ENCODE measurements at regions not wholly inside any gene's neighbourhood (a gene's known extent, or its start where the extent isn't known, plus 50 kb on each side); places are given as distances from the start of the nearest gene placed in this dataset.
A peak's percentile ranks its signal among the peaks of the same experiment; 100 is the strongest.

DNA sequence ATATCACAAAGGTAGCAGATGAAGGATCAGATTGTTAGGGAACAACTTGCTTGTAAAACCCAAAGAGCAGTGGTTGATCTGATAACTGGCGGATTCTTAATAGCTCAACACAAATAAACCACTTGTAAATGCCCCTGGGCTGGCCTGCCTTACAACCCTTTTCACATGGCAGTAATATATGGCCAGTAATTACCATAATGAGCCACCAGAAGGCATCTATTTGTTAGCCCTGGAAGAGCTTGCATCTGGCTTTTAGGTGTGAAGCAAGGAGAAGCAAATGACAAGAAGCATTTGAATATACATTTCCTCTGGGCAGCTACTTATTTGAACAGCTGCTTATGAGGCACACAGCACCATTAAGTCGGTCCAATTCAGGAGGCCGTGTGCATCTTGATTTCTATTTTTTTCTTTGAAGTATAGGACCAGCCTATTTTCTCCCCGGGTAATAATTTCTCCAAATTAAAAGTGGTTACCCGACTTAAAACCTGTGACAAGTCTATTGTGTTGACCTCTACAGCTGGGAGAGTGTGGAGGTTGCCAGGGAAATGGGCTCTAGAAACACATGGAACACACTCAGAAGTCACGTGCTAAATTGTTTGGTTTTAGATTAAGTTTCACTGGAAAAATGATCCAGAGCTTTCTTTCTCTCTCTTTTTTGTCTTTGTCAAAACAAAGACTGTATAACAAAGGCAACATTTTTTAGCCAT, 113.4 kb downstream of the SEM1 start:
- Histone ChIP-seq H2AFZ (ENCODE audit: control insufficient read depth, low read depth, low read length) (no peak overlapping the region), H3K36me3 (ENCODE audit: control insufficient read depth in 2 of 2, insufficient read depth in 2 of 2, low read length in 1 of 2) (no peaks in the 10 kb centered on the region), H3K27me3 (replicated peaks in 1 of 2; ENCODE audit: control insufficient read depth in 2 of 2, insufficient read depth in 2 of 2, low read length in 1 of 2) (no peaks in the 10 kb centered on the region), H3K4me1 (ENCODE audit: control insufficient read depth, insufficient read depth, low read length) (no peaks in the 10 kb centered on the region), H4K20me1 (ENCODE audit: control insufficient read depth, insufficient read depth) (no peaks in the 10 kb centered on the region), H3K4me2 (ENCODE audit: control insufficient read depth, insufficient read depth) (no peak overlapping the region), H3K27ac (ENCODE audit: control insufficient read depth, insufficient read depth) (no peak overlapping the region), H3K9ac (ENCODE audit: control insufficient read depth, insufficient read depth, low read length) (no peak overlapping the region), H3K79me2 (ENCODE audit: control insufficient read depth, insufficient read depth, low read length) (no peaks in the 10 kb centered on the region), H3K9me3 (replicated peaks; ENCODE audit: control insufficient read depth, insufficient read depth, low read length) (no peaks in the 10 kb centered on the region), H3K4me3 (no peak overlapping the region)
- no peak for FAIRE-seq
- WGBS (ENCODE audit: insufficient coverage, insufficient replicate concordance, low lambda C conversion rate, missing lambda C conversion rate): 0% methylated on average over 6 of the region's 6 CpGs
- no peak for DNase-seq (ENCODE audit: low read depth, low spot score)
- ChIA-PET POLR2A (no interaction called here), SMC1A (ENCODE audit: uncharacterized antibody, unreplicated experiment) (interaction anchor here (1.5 kb wide), 1 partner anchor 14 kb away, joined by 3 read pairs; no protein-coding TSS in a partner anchor), RAD21 (ENCODE audit: unreplicated experiment) (interaction anchor here (0.9 kb wide), 1 partner anchor 431 kb away, joined by 3 read pairs; no protein-coding TSS in a partner anchor), CTCF (interaction anchor here (1.5 kb wide), 1 partner anchor 9 kb away, joined by 3 read pairs; no protein-coding TSS in a partner anchor)
- no TSS peak for BruUV-seq (replicated peaks)
- intact Hi-C loops (cut with micrococcal nuclease; ENCODE audit: unreplicated experiment) (loop anchor here (10.0 kb wide), 1 partner anchor 681 kb away; no protein-coding TSS in a partner anchor), in situ Hi-C loops (cut with MboI) (no loop called here)
- TF ChIP-seq SMC3 (IDR thresholded peaks at IDR 0.05; ENCODE audit: borderline replicate concordance, low read length): peak; percentile 22; the same call in 1 of the 2 replicates
- TF ChIP-seq, protein P1, sequence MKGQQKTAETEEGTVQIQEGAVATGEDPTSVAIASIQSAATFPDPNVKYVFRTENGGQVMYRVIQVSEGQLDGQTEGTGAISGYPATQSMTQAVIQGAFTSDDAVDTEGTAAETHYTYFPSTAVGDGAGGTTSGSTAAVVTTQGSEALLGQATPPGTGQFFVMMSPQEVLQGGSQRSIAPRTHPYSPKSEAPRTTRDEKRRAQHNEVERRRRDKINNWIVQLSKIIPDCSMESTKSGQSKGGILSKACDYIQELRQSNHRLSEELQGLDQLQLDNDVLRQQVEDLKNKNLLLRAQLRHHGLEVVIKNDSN (IDR thresholded peaks at IDR 0.05; ENCODE audit: borderline replicate concordance, extremely low read length, insufficient read depth, low read depth, low read length): no peak
- TF ChIP-seq, protein P2, sequence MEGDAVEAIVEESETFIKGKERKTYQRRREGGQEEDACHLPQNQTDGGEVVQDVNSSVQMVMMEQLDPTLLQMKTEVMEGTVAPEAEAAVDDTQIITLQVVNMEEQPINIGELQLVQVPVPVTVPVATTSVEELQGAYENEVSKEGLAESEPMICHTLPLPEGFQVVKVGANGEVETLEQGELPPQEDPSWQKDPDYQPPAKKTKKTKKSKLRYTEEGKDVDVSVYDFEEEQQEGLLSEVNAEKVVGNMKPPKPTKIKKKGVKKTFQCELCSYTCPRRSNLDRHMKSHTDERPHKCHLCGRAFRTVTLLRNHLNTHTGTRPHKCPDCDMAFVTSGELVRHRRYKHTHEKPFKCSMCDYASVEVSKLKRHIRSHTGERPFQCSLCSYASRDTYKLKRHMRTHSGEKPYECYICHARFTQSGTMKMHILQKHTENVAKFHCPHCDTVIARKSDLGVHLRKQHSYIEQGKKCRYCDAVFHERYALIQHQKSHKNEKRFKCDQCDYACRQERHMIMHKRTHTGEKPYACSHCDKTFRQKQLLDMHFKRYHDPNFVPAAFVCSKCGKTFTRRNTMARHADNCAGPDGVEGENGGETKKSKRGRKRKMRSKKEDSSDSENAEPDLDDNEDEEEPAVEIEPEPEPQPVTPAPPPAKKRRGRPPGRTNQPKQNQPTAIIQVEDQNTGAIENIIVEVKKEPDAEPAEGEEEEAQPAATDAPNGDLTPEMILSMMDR (IDR thresholded peaks at IDR 0.05 in 2 of 3, conservative IDR thresholded peaks at IDR 0.05 in 1 of 3; ENCODE audit: control insufficient read depth in 2 of 3, extremely low read depth in 1 of 3, insufficient read depth in 1 of 3, low read depth in 3 of 3, low read length in 3 of 3): peak; percentile 9 to 18 (median 10); a peak in 3 of 6 replicates
- peak; percentile 48 for TF ChIP-seq RAD21 (IDR thresholded peaks at IDR 0.05; ENCODE audit: insufficient read depth, low read depth, low read length)
- ATAC-seq: peak; percentile 34; the same call in 1 of the 3 replicates

Data from GM12878 (cell line).